GM21447 (cell line): ENCODE measurements at regions not wholly inside any gene's neighbourhood (a gene's known extent, or its start where the extent isn't known, plus 50 kb on each side); places are given as distances from the start of the nearest gene placed in this dataset.

Source experiments
- ATAC-seq: cut with Tn5 transposase; IDR thresholded peaks from one replicate; pipeline ENCODE4 v1.9.1; 2021; ENCODE audit not compliant: unreplicated experiment

- no peak for ATAC-seq
These were observed 717.6 kb upstream of the TENM3 start for GRCh38 chr4:181525634-181526033.

GRCh38 chr4:181528570-181529184 lies 714.5 kb upstream of the TENM3 start:
- no peak for ATAC-seq

GRCh38 chr4:181529537-181529936 lies 713.7 kb upstream of the TENM3 start:
- no peak for ATAC-seq

- no peak for ATAC-seq
These were observed 706.9 kb upstream of the TENM3 start for GRCh38 chr4:181536196-181536746.

DNA sequence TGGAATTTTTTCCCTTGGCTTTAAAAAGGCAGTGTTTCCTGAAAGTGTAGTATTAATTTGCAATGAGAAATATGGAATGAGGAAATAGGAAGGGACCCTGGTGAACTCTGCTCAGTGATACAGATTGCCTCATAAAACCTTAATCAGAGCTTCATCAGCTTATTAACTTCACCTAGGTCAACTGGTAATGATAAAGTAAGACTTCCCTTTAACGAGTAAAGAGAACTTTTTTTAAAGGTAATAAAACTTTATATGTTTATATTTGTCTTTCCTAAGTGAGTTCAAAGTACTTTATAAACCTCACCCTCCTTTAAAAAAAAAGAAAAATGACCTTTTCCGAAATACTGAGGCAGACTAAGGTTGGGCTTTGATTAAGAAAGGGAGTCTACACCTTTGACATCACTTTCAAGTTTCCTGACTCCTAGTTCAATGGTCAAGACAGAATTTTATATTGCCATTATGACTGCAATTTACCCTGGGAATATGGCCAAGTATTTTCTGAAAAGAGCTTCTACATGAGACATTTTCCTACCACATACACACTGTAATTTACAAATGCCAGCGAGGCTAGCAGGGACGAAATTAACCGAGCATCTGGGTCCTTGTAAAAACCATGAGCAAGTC lies 706.3 kb upstream of the TENM3 start:
- ATAC-seq, result no peak

GRCh38 chr4:181538431-181538830 lies 704.8 kb upstream of the TENM3 start:
- ATAC-seq, result no peak

DNA sequence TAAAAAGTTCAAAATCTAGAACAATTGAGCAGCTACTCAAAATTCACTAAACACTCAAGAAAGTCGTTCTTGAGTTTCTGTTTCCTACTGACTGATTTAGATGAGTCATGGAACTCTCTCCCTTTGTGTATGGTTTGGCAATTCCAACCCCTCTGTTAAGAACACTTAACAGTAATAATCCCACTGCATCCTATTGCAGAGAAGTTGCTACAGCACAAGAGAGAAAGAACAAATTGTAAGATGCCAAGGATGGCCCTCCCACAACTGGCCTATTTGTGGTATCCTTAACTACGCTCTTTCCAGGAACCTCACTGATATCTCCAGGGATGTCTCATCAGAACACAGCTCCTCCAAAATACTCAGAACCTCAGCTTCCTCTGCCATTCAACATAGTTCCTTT lies 701.8 kb upstream of the TENM3 start:
- ATAC-seq, result no peak

GRCh38 chr4:181548873-181549575 lies 694.2 kb upstream of the TENM3 start:
- no peak for ATAC-seq

- ATAC-seq, result no peak
These were observed 693.5 kb upstream of the TENM3 start for GRCh38 chr4:181549576-181550188.

DNA sequence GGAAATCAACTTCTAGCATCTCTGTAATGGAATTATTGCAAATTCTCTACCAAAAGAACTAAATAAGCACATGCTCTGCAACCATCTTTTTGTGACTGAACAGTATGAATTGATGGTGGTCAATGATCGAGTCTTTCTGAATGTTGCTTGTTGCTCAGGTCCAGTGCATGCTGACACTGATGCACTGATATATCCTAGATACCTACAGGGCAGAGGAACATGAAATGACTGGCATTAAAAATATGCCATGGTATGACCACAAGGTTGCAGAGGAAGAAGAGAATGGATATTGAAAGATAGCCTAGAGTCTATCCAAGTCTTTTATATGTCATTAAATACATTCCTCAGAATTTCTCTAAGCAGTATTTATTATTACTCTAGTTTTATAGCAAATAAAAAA lies 692.8 kb upstream of the TENM3 start:
- no peak for ATAC-seq

- no peak for ATAC-seq
These were observed 683.6 kb upstream of the TENM3 start for GRCh38 chr4:181559637-181560036.

- no peak for ATAC-seq
These were observed 680.8 kb upstream of the TENM3 start for GRCh38 chr4:181562399-181562798.

- ATAC-seq, result no peak
These were observed 678.6 kb upstream of the TENM3 start for GRCh38 chr4:181564625-181565024.

- no peak for ATAC-seq
These were observed 676.7 kb upstream of the TENM3 start for GRCh38 chr4:181566490-181566889.

DNA sequence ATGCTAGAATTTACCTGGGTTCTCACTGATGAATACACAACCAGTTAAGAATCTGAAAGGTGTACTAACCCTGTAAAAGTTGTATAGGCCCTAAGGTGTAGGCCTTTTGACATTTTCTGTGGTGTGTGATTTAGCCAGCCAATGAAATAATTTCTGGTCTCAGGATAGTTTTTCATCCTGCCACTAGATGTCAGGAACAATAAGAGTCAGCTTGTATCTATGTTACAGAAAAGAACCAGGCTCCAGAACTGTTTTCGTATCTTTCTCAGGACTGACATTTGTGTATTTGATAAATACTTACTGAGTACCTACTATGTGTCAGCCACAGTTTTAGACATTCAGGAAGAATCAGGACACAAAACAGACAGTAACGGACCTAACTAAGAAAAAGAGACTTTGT lies 673.6 kb upstream of the TENM3 start:
- ATAC-seq, result peak; percentile 58

- no peak for ATAC-seq
These were observed 664.3 kb upstream of the TENM3 start for GRCh38 chr4:181578911-181579310.

- no peak for ATAC-seq
These were observed 663.7 kb upstream of the TENM3 start for GRCh38 chr4:181579486-181579885.

GRCh38 chr4:181581983-181582382 lies 661.2 kb upstream of the TENM3 start:
- no peak for ATAC-seq

DNA sequence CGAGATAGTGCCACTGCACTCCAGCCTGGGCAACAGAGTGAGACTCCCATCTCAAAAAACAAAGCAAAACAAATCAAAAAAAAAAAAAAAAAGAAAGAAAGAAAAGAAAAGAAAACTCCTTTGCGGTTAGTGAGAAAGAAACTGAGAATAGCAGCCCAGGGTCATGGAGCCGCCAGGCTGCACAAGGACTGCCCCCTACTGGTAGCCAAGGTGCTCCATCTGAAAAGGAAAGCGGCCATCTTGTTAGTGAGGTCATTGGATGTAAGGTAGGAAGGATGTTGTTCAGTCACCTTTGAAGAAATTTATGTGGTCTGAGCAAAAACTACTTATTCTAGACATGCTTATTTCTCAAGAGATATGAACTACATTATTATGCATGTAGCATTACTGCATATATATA lies 660.6 kb upstream of the TENM3 start:
- ATAC-seq, result no peak

- no peak for ATAC-seq
These were observed 654.4 kb upstream of the TENM3 start for GRCh38 chr4:181588733-181589302.

DNA sequence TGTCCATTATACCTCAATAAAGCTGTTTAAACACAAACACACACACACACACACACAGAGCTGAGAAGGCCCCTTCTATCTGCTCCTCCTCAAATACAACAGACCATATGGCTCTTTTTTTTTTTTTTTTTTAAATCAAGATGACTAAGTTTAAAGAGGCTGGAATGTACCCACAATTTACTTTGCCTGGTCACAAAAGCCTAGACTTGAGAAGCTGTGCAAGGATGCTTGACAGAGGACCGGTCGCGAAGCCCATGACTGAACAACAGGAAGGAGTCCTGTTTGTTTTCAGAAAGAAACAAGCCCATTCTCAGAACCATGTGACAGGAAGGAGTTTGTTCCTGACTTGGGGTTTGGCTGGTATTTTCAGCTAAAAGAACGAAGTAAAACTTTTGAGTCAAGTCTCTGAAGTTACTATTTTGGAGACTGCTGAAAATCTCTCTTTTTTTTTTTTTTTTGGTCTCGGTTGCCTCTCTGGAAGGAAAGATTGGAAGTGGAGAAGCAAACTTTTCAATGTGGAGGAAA lies 650.9 kb upstream of the TENM3 start:
- no peak for ATAC-seq
